NOMO-1 treated with dmso at 0.1 percent for 144 hours (cell line): ENCODE measurements at regions not wholly inside any gene's neighbourhood (a gene's known extent, or its start where the extent isn't known, plus 50 kb on each side); places are given as distances from the start of the nearest gene placed in this dataset.

Source experiments
- DNase-seq: peaks from one replicate; lab custom pipeline; 2025; ENCODE audit not compliant: unreplicated experiment; lab: John Stamatoyannopoulos, UW

- no peak for DNase-seq
Measured at GRCh38 chr18:44046376-44046975, 634.2 kb upstream of the SETBP1 start.

GRCh38 chr18:44047585-44047984, 633.1 kb upstream of the SETBP1 start:
- no peak for DNase-seq

- DNase-seq = no peak
Measured at GRCh38 chr18:44048435-44048834, 632.3 kb upstream of the SETBP1 start.

GRCh38 chr18:44048846-44049245, 631.8 kb upstream of the SETBP1 start:
- DNase-seq = no peak

- no peak for DNase-seq
Measured at GRCh38 chr18:44051026-44051425, 629.7 kb upstream of the SETBP1 start.

- no peak for DNase-seq
Measured at GRCh38 chr18:44054514-44054913, 626.2 kb upstream of the SETBP1 start.

GRCh38 chr18:44060197-44060596, 620.5 kb upstream of the SETBP1 start:
- DNase-seq = no peak

GRCh38 chr18:44061438-44061837, 619.2 kb upstream of the SETBP1 start:
- DNase-seq = no peak

GRCh38 chr18:44062345-44062744, 618.3 kb upstream of the SETBP1 start:
- no peak for DNase-seq

- no peak for DNase-seq
Measured at GRCh38 chr18:44065206-44065605, 615.5 kb upstream of the SETBP1 start.

- DNase-seq = no peak
Measured at GRCh38 chr18:44066541-44066940, 614.1 kb upstream of the SETBP1 start.

GRCh38 chr18:44067186-44067585, 613.5 kb upstream of the SETBP1 start:
- DNase-seq = no peak

- DNase-seq = no peak
Measured at GRCh38 chr18:44075038-44075437, 605.6 kb upstream of the SETBP1 start.

GRCh38 chr18:44079606-44080005, 601.1 kb upstream of the SETBP1 start:
- no peak for DNase-seq

GRCh38 chr18:44080054-44080453, 600.6 kb upstream of the SETBP1 start:
- no peak for DNase-seq

- DNase-seq = no peak
Measured at GRCh38 chr18:44089732-44090131, 591.0 kb upstream of the SETBP1 start.

GRCh38 chr18:44090453-44090852, 590.2 kb upstream of the SETBP1 start:
- no peak for DNase-seq

GRCh38 chr18:44093253-44093652, 587.4 kb upstream of the SETBP1 start:
- no peak for DNase-seq

GRCh38 chr18:44096016-44096415, 584.7 kb upstream of the SETBP1 start:
- no peak for DNase-seq

GRCh38 chr18:44098551-44099098, 582.1 kb upstream of the SETBP1 start:
- DNase-seq = no peak

GRCh38 chr18:44107187-44107586, 573.5 kb upstream of the SETBP1 start:
- no peak for DNase-seq

- DNase-seq = no peak
Measured at GRCh38 chr18:44111337-44111736, 569.4 kb upstream of the SETBP1 start.

GRCh38 chr18:44117821-44118220, 562.9 kb upstream of the SETBP1 start:
- no peak for DNase-seq
